ENCODE measurements at regions not wholly inside any gene's neighbourhood (a gene's known extent, or its start where the extent isn't known, plus 50 kb on each side); places are given as distances from the start of the nearest gene placed in this dataset.

GRCh38 chr18:61261870-61262269 lies 71.4 kb upstream of the CDH20 start:
- Histone ChIP-seq H3K9me3 (replicated peaks; ENCODE audit: control insufficient read depth, insufficient read depth, low read depth, low read length) (no peaks in the 10 kb centered on the region), H3K36me3 (ENCODE audit: control insufficient read depth, insufficient read depth, low read length) (no peaks in the 10 kb centered on the region), H3K4me2 (ENCODE audit: insufficient read depth, low read length) (no peak overlapping the region), H3K9me1 (ENCODE audit: control insufficient read depth, insufficient read depth, low read length) (no peaks in the 10 kb centered on the region), H4K20me1 (replicated peaks; ENCODE audit: control insufficient read depth, insufficient read depth, low read length) (no peaks in the 10 kb centered on the region), H2AFZ (ENCODE audit: low read depth, low read length) (no peak overlapping the region), H3K9ac (ENCODE audit: insufficient read depth in 1 of 2, low read depth in 2 of 2, low read length in 2 of 2) (no peak overlapping the region), H3K4me1 (replicated peaks in 1 of 2; ENCODE audit: control insufficient read depth in 2 of 2, insufficient read depth in 2 of 2, low read length in 2 of 2) (no peaks in the 10 kb centered on the region), H3K27ac (ENCODE audit: extremely low read depth, low read depth, low read length) (no peak overlapping the region), H3K79me2 (ENCODE audit: control insufficient read depth, insufficient read depth, low read length) (no peaks in the 10 kb centered on the region), H3K4me3 (no peak overlapping the region), H3K27me3 (ENCODE audit: control insufficient read depth in 2 of 2, insufficient read depth in 2 of 2, low read length in 2 of 2) (no peaks in the 10 kb centered on the region)
- FAIRE-seq (no peak), DNase-seq (ENCODE audit: extremely low read depth in 1 of 4, low spot score in 3 of 4) (no peak), ATAC-seq (no peak)
- in situ Hi-C loops (cut with MboI) (no loop called here), intact Hi-C loops (cut with micrococcal nuclease) (no loop called here)
- ChIA-PET POLR2A (no interaction called here), CTCF (ENCODE audit: low intra/inter-chr PET ratio) (no interaction called here)
- TF ChIP-seq FOS (IDR thresholded peaks at IDR 0.05; ENCODE audit: extremely low read depth, insufficient read length) (no peak), GATA2 (CRISPR knock-in tag; IDR thresholded peaks at IDR 0.05) (no peak)
- WGBS (ENCODE audit: insufficient coverage, low coverage, missing lambda C conversion rate) = 4% methylated on average over 2 of the region's 2 CpGs
- no TSS peak for BruUV-seq (replicated peaks)

GRCh38 chr18:61272793-61273192 lies 60.4 kb upstream of the CDH20 start:
- no peaks in the 10 kb centered on the region for H4K20me1 ChIP-seq (replicated peaks; ENCODE audit: control insufficient read depth, insufficient read depth, low read length)
- H3K79me2 ChIP-seq (ENCODE audit: control insufficient read depth, insufficient read depth, low read length) = no peaks in the 10 kb centered on the region
- no peak overlapping the region for H3K9ac ChIP-seq (ENCODE audit: insufficient read depth in 1 of 2, low read depth in 2 of 2, low read length in 2 of 2)
- no peak for DNase-seq (ENCODE audit: extremely low read depth in 1 of 4, low spot score in 3 of 4)
- FAIRE-seq = no peak
- ChIA-PET CTCF (ENCODE audit: low intra/inter-chr PET ratio) (no interaction called here), POLR2A (no interaction called here)
- H3K27ac ChIP-seq (ENCODE audit: extremely low read depth, low read depth, low read length) = no peak overlapping the region
- H3K27me3 ChIP-seq (ENCODE audit: control insufficient read depth in 2 of 2, insufficient read depth in 2 of 2, low read length in 2 of 2) = no peaks in the 10 kb centered on the region
- H3K4me3 ChIP-seq = no peak overlapping the region
- no peak for ATAC-seq
- no peaks in the 10 kb centered on the region for H3K9me1 ChIP-seq (ENCODE audit: control insufficient read depth, insufficient read depth, low read length)
- no TSS peak for BruUV-seq (replicated peaks)
- no peaks in the 10 kb centered on the region for H3K4me1 ChIP-seq (replicated peaks in 1 of 2; ENCODE audit: control insufficient read depth in 2 of 2, insufficient read depth in 2 of 2, low read length in 2 of 2)
- 0% methylated on average over 1 of the region's 2 CpGs for WGBS (ENCODE audit: insufficient coverage, low coverage, missing lambda C conversion rate)
- H3K4me2 ChIP-seq (ENCODE audit: insufficient read depth, low read length) = no peak overlapping the region
- in situ Hi-C loops (cut with MboI) (no loop called here), intact Hi-C loops (cut with micrococcal nuclease) (no loop called here)
- TF ChIP-seq CGGBP1 (CRISPR knock-in tag; IDR thresholded peaks at IDR 0.05) = no peak
- no peak for TF ChIP-seq ZZZ3 (IDR thresholded peaks at IDR 0.05)
- TF ChIP-seq ZNF23 (CRISPR knock-in tag; IDR thresholded peaks at IDR 0.05) = no peak
- no peak for TF ChIP-seq CBFA2T2 (conservative IDR thresholded peaks at IDR 0.05)
- no peak for TF ChIP-seq MAFG (tag; conservative IDR thresholded peaks at IDR 0.05)
- TF ChIP-seq SP1 (CRISPR knock-in tag; IDR thresholded peaks at IDR 0.05) = no peak
- no peak for TF ChIP-seq ZNF280A (IDR thresholded peaks at IDR 0.05; ENCODE audit: low read depth, partially characterized antibody)
- TF ChIP-seq CBX3 (IDR thresholded peaks at IDR 0.05; ENCODE audit: borderline replicate concordance in 1 of 2, low read length in 2 of 2) = no peak
- no peak for TF ChIP-seq ZNF274 (IDR thresholded peaks at IDR 0.05; ENCODE audit: borderline replicate concordance, low read depth, low read length)
- no peak for TF ChIP-seq SMARCC2 (IDR thresholded peaks at IDR 0.05; ENCODE audit: low read depth)
- no peaks in the 10 kb centered on the region for H3K9me3 ChIP-seq (replicated peaks; ENCODE audit: control insufficient read depth, insufficient read depth, low read depth, low read length)
- H2AFZ ChIP-seq (ENCODE audit: low read depth, low read length) = no peak overlapping the region
- H3K36me3 ChIP-seq (ENCODE audit: control insufficient read depth, insufficient read depth, low read length) = no peaks in the 10 kb centered on the region
